ENCODE measurements at regions not wholly inside any gene's neighbourhood (a gene's known extent, or its start where the extent isn't known, plus 50 kb on each side); places are given as distances from the start of the nearest gene placed in this dataset.

GRCh38 chr6:14287707-14288106 is 170.1 kb downstream of the CD83 start:
- Histone ChIP-seq H3K27ac (no peak overlapping the region), H3K36me3 (no peaks in the 10 kb centered on the region), H3K4me1 (ENCODE audit: insufficient read depth) (peaks cover 3% of the 10 kb centered on the region), H3K9me3 (no peaks in the 10 kb centered on the region), H3K4me3 (no peak overlapping the region), H3K27me3 (no peaks in the 10 kb centered on the region)
- DNase-seq: no peak
- intact Hi-C loops (cut with DNase I): no loop called here
- TF ChIP-seq EP300 (IDR thresholded peaks at IDR 0.05) (no peak), POLR2A (IDR thresholded peaks at IDR 0.05) (no peak), CTCF (IDR thresholded peaks at IDR 0.05) (no peak)

DNA sequence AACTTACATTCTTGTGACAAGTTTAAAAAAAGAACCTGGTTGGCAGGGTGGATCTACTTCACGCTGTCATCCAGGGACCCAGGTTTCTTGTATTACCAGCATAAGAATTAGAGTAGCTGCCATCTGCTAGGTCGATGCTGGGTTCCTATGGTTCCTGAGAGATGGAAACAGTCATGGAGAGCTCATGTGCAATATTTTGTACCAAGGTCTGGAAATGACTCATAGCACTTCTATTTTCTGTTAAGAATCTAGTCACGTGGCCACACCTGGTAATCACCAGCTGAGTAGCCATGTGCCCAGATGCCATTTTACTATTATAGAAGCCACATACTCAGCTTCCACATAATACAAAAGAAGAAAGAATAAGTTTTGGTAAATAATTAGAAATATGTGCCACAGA is 171.3 kb downstream of the CD83 start:
- Histone ChIP-seq H3K27ac (no peak overlapping the region), H3K27me3 (no peaks in the 10 kb centered on the region), H3K4me3 (no peak overlapping the region), H3K9me3 (no peaks in the 10 kb centered on the region), H3K4me1 (ENCODE audit: insufficient read depth) (peaks cover 3% of the 10 kb centered on the region), H3K36me3 (no peaks in the 10 kb centered on the region)
- DNase-seq: no peak
- TF ChIP-seq EP300 (IDR thresholded peaks at IDR 0.05) (no peak), CTCF (IDR thresholded peaks at IDR 0.05) (no peak), POLR2A (IDR thresholded peaks at IDR 0.05) (no peak)
- 91 to 94% (median 92%) methylated on average over 3 of the region's 3 CpGs for WGBS, 3 donors
- intact Hi-C loops (cut with DNase I): no loop called here

DNA sequence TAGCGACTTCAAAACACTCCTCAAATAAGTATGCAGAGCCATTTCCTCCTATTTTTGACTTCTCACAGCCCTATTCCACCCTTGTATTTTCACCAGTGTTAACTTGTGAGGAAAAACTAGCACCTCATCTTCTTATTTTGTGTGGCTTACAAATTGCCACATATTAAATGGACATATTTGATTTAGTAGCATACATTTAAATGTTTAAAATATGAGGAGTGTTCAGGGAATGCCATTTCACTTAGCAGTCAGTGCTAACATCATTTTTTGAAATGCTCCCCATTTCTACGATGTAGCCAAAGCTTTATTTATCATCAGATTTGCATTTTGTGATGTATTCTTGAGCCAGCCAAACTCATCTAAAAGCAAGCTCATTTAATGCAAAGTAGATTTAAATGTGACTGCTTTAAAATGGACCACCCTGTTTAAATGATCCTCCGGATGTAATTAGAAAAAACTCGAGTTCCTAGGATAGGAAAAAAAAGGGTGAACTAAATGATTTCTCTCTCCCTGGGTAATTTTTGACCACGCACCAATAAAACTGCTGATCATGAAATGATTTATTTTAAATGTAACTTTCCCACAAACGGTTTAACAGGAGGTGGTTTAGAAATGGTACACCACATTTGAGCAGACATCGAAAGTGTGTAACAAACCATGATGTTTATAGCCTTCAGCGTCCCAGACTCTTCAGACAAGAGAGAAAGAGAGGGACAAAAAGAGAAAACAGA is 172.6 kb downstream of the CD83 start:
- Histone ChIP-seq H3K4me1 (ENCODE audit: insufficient read depth) (peaks cover 3% of the 10 kb centered on the region), H3K9me3 (no peaks in the 10 kb centered on the region), H3K36me3 (no peaks in the 10 kb centered on the region), H3K27ac (no peak overlapping the region), H3K4me3 (no peak overlapping the region), H3K27me3 (no peaks in the 10 kb centered on the region)
- TF ChIP-seq CTCF (IDR thresholded peaks at IDR 0.05): no peak
- TF ChIP-seq POLR2A (IDR thresholded peaks at IDR 0.05): no peak
- no peak for TF ChIP-seq EP300 (IDR thresholded peaks at IDR 0.05)
- intact Hi-C loops (cut with DNase I): no loop called here
- WGBS, 3 donors: 78 to 82% (median 78%) methylated on average over 8 of the region's 8 CpGs
- DNase-seq: no peak

- WGBS, 3 donors: 89 to 91% (median 89%) methylated on average over 5 of the region's 5 CpGs
- intact Hi-C loops (cut with DNase I): no loop called here
These were observed 173.3 kb downstream of the CD83 start for GRCh38 chr6:14290772-14291330.

More at GRCh38 chr6:14290772-14291330, 173.3 kb downstream of the CD83 start:
- TF ChIP-seq CTCF (IDR thresholded peaks at IDR 0.05): no peak
- TF ChIP-seq POLR2A (IDR thresholded peaks at IDR 0.05): no peak
- TF ChIP-seq EP300 (IDR thresholded peaks at IDR 0.05): no peak
- no peaks in the 10 kb centered on the region for H3K36me3 ChIP-seq
- peaks cover 3% of the 10 kb centered on the region for H3K4me1 ChIP-seq (ENCODE audit: insufficient read depth)
- no peak for DNase-seq
- no peak overlapping the region for H3K4me3 ChIP-seq
- H3K27ac ChIP-seq: no peak overlapping the region
- no peaks in the 10 kb centered on the region for H3K27me3 ChIP-seq
- no peaks in the 10 kb centered on the region for H3K9me3 ChIP-seq
